CD4-positive, alpha-beta T cell (primary cell): ENCODE measurements at regions not wholly inside any gene's neighbourhood (a gene's known extent, or its start where the extent isn't known, plus 50 kb on each side); places are given as distances from the start of the nearest gene placed in this dataset.
"Not testable (repeated sequence)": the region's sequence is repeated elsewhere in the genome, so short reads cannot be mapped to it uniquely, and the experiment has no call there.

Source experiments
- ATAC-seq: fragments of 200-7000 bp; cut with Tn5 transposase; one replicate; pipeline ENCODE4 v1.10.0; 2022; ENCODE audit warnings: mild to moderate bottlenecking; ENCODE audit not compliant: poor library complexity
- CTCF ChIA-PET: fragments of 350-600 bp; sonication (Branson Sonifier 250); formaldehyde crosslinking; loops from one replicate; lab custom pipeline; 2021; ENCODE audit warnings: antibody characterized with exemption, inconsistent platforms; lab: Charles Lee
- POLR2A ChIA-PET: fragments of 350-600 bp; sonication (Branson Sonifier 250); formaldehyde crosslinking; loops from one replicate; lab custom pipeline; 2021; ENCODE audit warnings: antibody characterized with exemption, inconsistent platforms; lab: Charles Lee
- DNase-seq, 14 experiments: peaks; one replicate each; pipeline ENCODE4 v3.0.0-alpha.2; 2013 to 2020; ENCODE audit warnings: mixed read lengths in 2 of 14
- H3K27ac ChIP-seq, 2 donors: one replicate each; pipeline versions ENCODE4 v1.5.1 to v1.7.0; 2013; ENCODE audit warnings: low read length in 2 of 2, low read depth in 1 of 2, mild to moderate bottlenecking in 1 of 2
- H3K27me3 ChIP-seq, 2 experiments: 1 replicate in 1 of 2; 2 replicates in 1 of 2; pipeline versions ENCODE4 v1.6.1 to v1.7.0; 2013; ENCODE audit warnings: low read length in 2 of 2, control low read depth in 1 of 2, mild to moderate bottlenecking in 1 of 2, moderate library complexity in 1 of 2; ENCODE audit not compliant: insufficient read depth in 2 of 2, control insufficient read depth in 1 of 2
- H3K36me3 ChIP-seq: one replicate; pipeline ENCODE4 v1.6.1; 2013; ENCODE audit warnings: low read length, control low read depth; ENCODE audit not compliant: insufficient read depth
- H3K4me1 ChIP-seq: one replicate; pipeline ENCODE4 v1.6.1; 2013; ENCODE audit warnings: low read length, control low read depth; ENCODE audit not compliant: insufficient read depth
- H3K4me3 ChIP-seq: one replicate; pipeline ENCODE4 v1.5.1; 2013; ENCODE audit warnings: mild to moderate bottlenecking, low read length, moderate library complexity
- H3K9me3 ChIP-seq, 2 experiments: 1 replicate in 1 of 2; 2 replicates in 1 of 2; pipeline versions ENCODE4 v1.6.1 to v1.7.0; 2013; ENCODE audit warnings: low read length in 2 of 2, mild to moderate bottlenecking in 2 of 2, control low read depth in 1 of 2, moderate library complexity in 1 of 2; ENCODE audit not compliant: control insufficient read depth in 1 of 2, insufficient read depth in 1 of 2
- H3K27ac Mint-ChIP-seq: one replicate; pipeline ENCODE4 v1.8.0; 2020; ENCODE audit warnings: mixed read lengths
- H3K27me3 Mint-ChIP-seq: one replicate; pipeline ENCODE4 v1.8.0; 2021; ENCODE audit warnings: mixed read lengths
- H3K36me3 Mint-ChIP-seq: one replicate; pipeline ENCODE4 v1.8.0; 2021; ENCODE audit warnings: low read depth, mixed read lengths
- H3K4me1 Mint-ChIP-seq: one replicate; pipeline ENCODE4 v1.8.0; 2021; ENCODE audit warnings: low read depth, mixed read lengths
- H3K4me3 Mint-ChIP-seq: one replicate; pipeline ENCODE4 v1.8.0; 2020; ENCODE audit warnings: mild to moderate bottlenecking, mixed read lengths
- H3K9me3 Mint-ChIP-seq: one replicate; pipeline ENCODE4 v1.8.0; 2020; ENCODE audit warnings: mixed read lengths
- intact Hi-C, 2 experiments: fragments of 100-400 bp; cut with DNase I in 1 of 2; cut with micrococcal nuclease in 1 of 2; formaldehyde crosslinking; loops; one replicate each; pipeline versions ENCODE4 v1.15.1 to v1.9.0; 2023 to 2025; cut with DNase I, micrococcal nuclease
- TF ChIP-seq, protein P1 (sequence below): fragments of 200-600 bp; IDR thresholded peaks from one replicate; pipeline ENCODE4 v1.8.0; 2022; ENCODE audit warnings: antibody characterized with exemption, mild to moderate bottlenecking

DNA sequence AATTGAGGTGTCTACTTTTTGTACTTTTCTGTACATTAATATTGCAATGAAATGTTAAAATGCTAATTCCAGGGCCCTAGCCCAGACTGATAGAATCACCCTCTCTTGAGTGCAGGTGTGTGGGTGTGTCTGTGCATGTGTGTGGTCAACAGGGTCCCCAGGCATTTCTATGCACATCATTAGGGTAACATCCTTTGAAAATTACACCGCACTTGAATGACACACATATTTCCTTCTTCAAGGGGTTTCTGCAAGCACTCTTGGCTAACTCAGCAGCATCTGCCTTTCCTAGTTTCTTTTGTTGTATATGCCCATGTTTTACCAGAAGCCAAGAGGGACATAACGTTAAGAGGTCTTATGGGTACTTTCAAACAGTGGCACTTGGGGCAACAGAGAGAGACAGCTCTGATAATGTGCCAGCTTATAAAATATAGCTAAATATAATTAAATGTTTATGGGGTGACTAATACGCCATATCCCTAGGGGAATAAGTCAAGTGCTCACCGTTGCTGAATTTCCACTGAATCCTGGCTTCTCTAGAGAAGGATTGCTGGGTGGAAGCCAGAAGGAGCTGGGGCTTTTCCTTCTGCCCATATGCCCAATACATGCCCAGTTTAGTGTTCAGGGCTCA lies 54.5 kb upstream of the LRIG1 start:
- no peaks in the 10 kb centered on the region for H3K27me3 ChIP-seq
- TF ChIP-seq, protein P1, sequence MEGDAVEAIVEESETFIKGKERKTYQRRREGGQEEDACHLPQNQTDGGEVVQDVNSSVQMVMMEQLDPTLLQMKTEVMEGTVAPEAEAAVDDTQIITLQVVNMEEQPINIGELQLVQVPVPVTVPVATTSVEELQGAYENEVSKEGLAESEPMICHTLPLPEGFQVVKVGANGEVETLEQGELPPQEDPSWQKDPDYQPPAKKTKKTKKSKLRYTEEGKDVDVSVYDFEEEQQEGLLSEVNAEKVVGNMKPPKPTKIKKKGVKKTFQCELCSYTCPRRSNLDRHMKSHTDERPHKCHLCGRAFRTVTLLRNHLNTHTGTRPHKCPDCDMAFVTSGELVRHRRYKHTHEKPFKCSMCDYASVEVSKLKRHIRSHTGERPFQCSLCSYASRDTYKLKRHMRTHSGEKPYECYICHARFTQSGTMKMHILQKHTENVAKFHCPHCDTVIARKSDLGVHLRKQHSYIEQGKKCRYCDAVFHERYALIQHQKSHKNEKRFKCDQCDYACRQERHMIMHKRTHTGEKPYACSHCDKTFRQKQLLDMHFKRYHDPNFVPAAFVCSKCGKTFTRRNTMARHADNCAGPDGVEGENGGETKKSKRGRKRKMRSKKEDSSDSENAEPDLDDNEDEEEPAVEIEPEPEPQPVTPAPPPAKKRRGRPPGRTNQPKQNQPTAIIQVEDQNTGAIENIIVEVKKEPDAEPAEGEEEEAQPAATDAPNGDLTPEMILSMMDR, result no peak
- ATAC-seq, result no peak
- Mint-ChIP-seq H3K36me3 (no peaks in the 10 kb centered on the region), H3K4me3 (no peak overlapping the region), H3K27ac (no peak overlapping the region), H3K4me1 (no peaks in the 10 kb centered on the region), H3K9me3 (no peaks in the 10 kb centered on the region), H3K27me3 (peaks cover 5% of the 10 kb centered on the region)
- no peaks in the 10 kb centered on the region for H3K36me3 ChIP-seq
- no peak overlapping the region for H3K27ac ChIP-seq
- no peak for DNase-seq
- no peak overlapping the region for H3K4me3 ChIP-seq
- ChIA-PET CTCF (no interaction called here), POLR2A (no interaction called here)
- H3K4me1 ChIP-seq, result no peaks in the 10 kb centered on the region
- peaks cover 0 to 8% of the 10 kb centered on the region in 2 experiments for H3K9me3 ChIP-seq
- intact Hi-C loops, result no loop called here

DNA sequence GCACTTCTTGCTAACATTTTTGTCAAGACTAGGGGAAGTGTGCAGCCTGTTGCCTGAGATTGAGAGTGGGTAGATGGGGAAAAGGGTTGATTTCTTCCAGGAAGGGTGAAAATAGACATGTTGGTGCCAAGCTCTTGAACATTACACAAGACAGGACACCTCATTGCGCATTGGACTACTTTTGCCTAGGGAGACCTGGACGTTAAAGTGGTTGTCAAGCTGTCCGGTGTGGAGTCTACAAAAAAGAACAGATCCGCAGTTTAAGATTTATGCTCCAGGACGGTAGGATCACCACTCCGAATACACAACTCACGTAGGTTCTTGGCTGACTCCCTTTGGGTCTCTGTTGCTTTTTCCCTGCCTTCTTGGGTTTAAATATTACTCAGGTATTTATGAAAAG lies 56.3 kb upstream of the LRIG1 start:
- H3K27ac Mint-ChIP-seq, result no peak overlapping the region
- H3K27ac ChIP-seq, result no peak overlapping the region
- peaks cover 2% of the 10 kb centered on the region for H3K27me3 Mint-ChIP-seq
- ATAC-seq (no peak), DNase-seq (no peak)
- CTCF ChIA-PET, result no interaction called here
- H3K9me3 ChIP-seq, result peaks cover 0 to 8% of the 10 kb centered on the region in 2 experiments
- no peak overlapping the region for H3K4me3 Mint-ChIP-seq
- no peaks in the 10 kb centered on the region for H3K36me3 Mint-ChIP-seq
- no peak overlapping the region for H3K4me3 ChIP-seq
- intact Hi-C loops, result no loop called here
- H3K4me1 Mint-ChIP-seq, result no peaks in the 10 kb centered on the region
- no peaks in the 10 kb centered on the region for H3K36me3 ChIP-seq
- H3K4me1 ChIP-seq, result no peaks in the 10 kb centered on the region
- no peaks in the 10 kb centered on the region for H3K9me3 Mint-ChIP-seq
- POLR2A ChIA-PET, result no interaction called here
- TF ChIP-seq, protein P1, result no peak
- no peaks in the 10 kb centered on the region for H3K27me3 ChIP-seq

DNA sequence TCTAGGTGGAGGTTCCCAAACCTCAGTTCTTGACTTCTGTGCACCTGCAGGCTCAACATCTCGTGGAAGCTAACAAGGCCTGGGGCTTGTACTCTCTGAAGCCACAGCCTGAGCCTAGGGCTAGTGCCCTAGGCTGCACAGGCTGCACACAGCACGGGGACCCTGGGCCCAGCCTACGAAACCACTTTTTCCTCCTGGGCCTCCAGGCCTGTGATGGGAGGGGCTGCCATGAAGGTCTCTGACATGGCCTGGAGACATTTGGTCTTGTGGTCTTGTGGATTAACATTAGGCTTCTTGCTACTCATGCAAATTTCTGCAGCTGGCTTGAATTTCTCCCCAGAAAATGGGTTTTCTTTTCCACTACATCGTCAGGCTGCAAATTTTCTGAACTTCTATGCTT lies 59.1 kb upstream of the LRIG1 start:
- H3K9me3 ChIP-seq, H3K27me3 Mint-ChIP-seq, H3K4me1 Mint-ChIP-seq, H3K27ac Mint-ChIP-seq, H3K4me1 ChIP-seq, H3K27me3 ChIP-seq, CTCF ChIA-PET, POLR2A ChIA-PET, DNase-seq, H3K4me3 Mint-ChIP-seq, H3K9me3 Mint-ChIP-seq, H3K27ac ChIP-seq, H3K36me3 ChIP-seq, H3K4me3 ChIP-seq, H3K36me3 Mint-ChIP-seq, ATAC-seq, intact Hi-C loops: not testable (repeated sequence)

DNA sequence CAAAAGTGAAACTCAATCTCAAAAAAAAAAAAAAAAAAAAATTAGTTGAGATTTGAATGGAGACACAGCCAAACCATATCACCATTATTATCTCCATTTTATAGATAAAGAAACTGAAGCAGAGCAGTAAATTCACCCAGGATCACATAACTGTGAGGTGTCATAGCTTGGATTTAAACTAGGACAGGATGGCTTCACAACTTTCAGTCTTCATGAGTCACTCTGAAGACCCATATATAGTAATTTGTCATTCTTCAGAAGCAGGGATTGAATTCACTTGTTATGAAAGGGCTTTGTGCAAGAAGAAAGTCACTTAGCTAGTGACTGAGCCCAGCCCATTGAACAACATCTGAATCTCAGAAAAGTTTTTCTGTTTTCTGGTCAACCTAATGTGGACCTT lies 60.5 kb upstream of the LRIG1 start:
- intact Hi-C loops, result no loop called here
- Histone ChIP-seq H3K36me3 (no peaks in the 10 kb centered on the region), H3K4me1 (no peaks in the 10 kb centered on the region), H3K27me3 (no peaks in the 10 kb centered on the region), H3K9me3 (peaks cover 0 to 8% of the 10 kb centered on the region in 2 experiments), H3K27ac (no peak overlapping the region), H3K4me3 (no peak overlapping the region)
- Mint-ChIP-seq H3K27me3 (no peaks in the 10 kb centered on the region), H3K9me3 (no peaks in the 10 kb centered on the region), H3K36me3 (no peaks in the 10 kb centered on the region), H3K4me3 (no peak overlapping the region), H3K27ac (no peak overlapping the region), H3K4me1 (no peaks in the 10 kb centered on the region)
- TF ChIP-seq, protein P1, result no peak
- ChIA-PET POLR2A (no interaction called here), CTCF (no interaction called here)
- DNase-seq (no peak), ATAC-seq (no peak)
